ENCODE measurements at regions not wholly inside any gene's neighbourhood (a gene's known extent, or its start where the extent isn't known, plus 50 kb on each side); places are given as distances from the start of the nearest gene placed in this dataset.

GRCh38 chr7:35465791-35466336, 212.0 kb upstream of the TBX20 start:
- no peak for TF ChIP-seq CTCF (conservative IDR thresholded peaks at IDR 0.05; ENCODE audit: low read depth, low read length)
- DNase-seq (ENCODE audit: low read depth), result no peak
- H3K4me3 ChIP-seq (ENCODE audit: low read depth, low read length), result no peak overlapping the region

- no peak overlapping the region for H3K4me3 ChIP-seq (ENCODE audit: low read depth, low read length)
- no peak for DNase-seq (ENCODE audit: low read depth)
- TF ChIP-seq CTCF (conservative IDR thresholded peaks at IDR 0.05; ENCODE audit: low read depth, low read length), result no peak
Measured at GRCh38 chr7:35463751-35464150, 209.9 kb upstream of the TBX20 start.

GRCh38 chr7:35463176-35463700, 209.3 kb upstream of the TBX20 start:
- H3K4me3 ChIP-seq (ENCODE audit: low read depth, low read length), result no peak overlapping the region
- no peak for TF ChIP-seq CTCF (conservative IDR thresholded peaks at IDR 0.05; ENCODE audit: low read depth, low read length)
- DNase-seq (ENCODE audit: low read depth), result no peak

- DNase-seq (ENCODE audit: low read depth), result no peak
- no peak overlapping the region for H3K4me3 ChIP-seq (ENCODE audit: low read depth, low read length)
- no peak for TF ChIP-seq CTCF (conservative IDR thresholded peaks at IDR 0.05; ENCODE audit: low read depth, low read length)
Measured at GRCh38 chr7:35454575-35455385, 200.9 kb upstream of the TBX20 start.

- DNase-seq (ENCODE audit: low read depth), result no peak
- TF ChIP-seq CTCF (conservative IDR thresholded peaks at IDR 0.05; ENCODE audit: low read depth, low read length), result no peak
- no peak overlapping the region for H3K4me3 ChIP-seq (ENCODE audit: low read depth, low read length)
Measured at GRCh38 chr7:35450456-35451214, 196.7 kb upstream of the TBX20 start.

- TF ChIP-seq CTCF (conservative IDR thresholded peaks at IDR 0.05; ENCODE audit: low read depth, low read length), result no peak
- DNase-seq (ENCODE audit: low read depth), result no peak
- no peak overlapping the region for H3K4me3 ChIP-seq (ENCODE audit: low read depth, low read length)
Measured at GRCh38 chr7:35448486-35448885, 194.6 kb upstream of the TBX20 start.
